IPS-20b (cell line): ENCODE measurements at regions not wholly inside any gene's neighbourhood (a gene's known extent, or its start where the extent isn't known, plus 50 kb on each side); places are given as distances from the start of the nearest gene placed in this dataset.
A peak's percentile ranks its signal among the peaks of the same experiment; 100 is the strongest.

Source experiments
- H3K27ac ChIP-seq: one replicate; pipeline ENCODE4 v1.5.1; 2013; ENCODE audit warnings: low read length
- H3K27me3 ChIP-seq: 2 replicates; pipeline ENCODE4 v1.6.1; 2013; ENCODE audit warnings: mild to moderate bottlenecking, low read length, inconsistent platforms; ENCODE audit not compliant: insufficient read depth
- H3K36me3 ChIP-seq: 2 replicates; pipeline ENCODE4 v1.6.1; 2013; ENCODE audit warnings: low read depth, mild to moderate bottlenecking, inconsistent platforms, low read length, moderate library complexity; ENCODE audit not compliant: insufficient read depth
- H3K4me1 ChIP-seq: 2 replicates; pipeline ENCODE4 v1.6.1; 2013; ENCODE audit warnings: mild to moderate bottlenecking, control low read depth, inconsistent platforms, low read length, moderate library complexity; ENCODE audit not compliant: insufficient read depth
- H3K4me3 ChIP-seq: 2 replicates; pipeline ENCODE4 v1.5.1; 2013; ENCODE audit warnings: mild to moderate bottlenecking, low read length, inconsistent platforms
- H3K9ac ChIP-seq: 2 replicates; pipeline ENCODE4 v1.6.1; 2013; ENCODE audit warnings: low read depth, mild to moderate bottlenecking, inconsistent platforms, low read length, moderate library complexity
- H3K9me3 ChIP-seq: 2 replicates; pipeline ENCODE4 v1.6.1; 2013; ENCODE audit warnings: mild to moderate bottlenecking, low read depth, low read length, inconsistent platforms; ENCODE audit not compliant: insufficient read depth

GRCh38 chr2:158745067-158745865 lies 49.9 kb upstream of the DAPL1 start:
- H3K36me3 ChIP-seq: no peaks in the 10 kb centered on the region
- H3K4me3 ChIP-seq: peak overlapping the region; percentile 64
- H3K4me1 ChIP-seq: peaks cover 19% of the 10 kb centered on the region; the same call in 1 of the 2 replicates
- H3K27ac ChIP-seq: no peak overlapping the region
- no peaks in the 10 kb centered on the region for H3K27me3 ChIP-seq
- H3K9ac ChIP-seq: peak overlapping the region; percentile 54; the same call in 1 of the 2 replicates
- no peaks in the 10 kb centered on the region for H3K9me3 ChIP-seq
